Stimulated activated CD4-positive, alpha-beta T cell treated with anti-CD3 and anti-CD28 coated beads, Interleukin-1b, Interleukin-23, amount 100 ng/mL, for 24 hours (primary cell): ENCODE measurements at regions not wholly inside any gene's neighbourhood (a gene's known extent, or its start where the extent isn't known, plus 50 kb on each side); places are given as distances from the start of the nearest gene placed in this dataset.

Experiments used
- DNase-seq, 4 experiments: peaks; one replicate each; pipeline ENCODE4 v3.0.0-alpha.2; 2020; ENCODE audit warnings: low read depth in 4 of 4, low spot score in 1 of 4

DNA sequence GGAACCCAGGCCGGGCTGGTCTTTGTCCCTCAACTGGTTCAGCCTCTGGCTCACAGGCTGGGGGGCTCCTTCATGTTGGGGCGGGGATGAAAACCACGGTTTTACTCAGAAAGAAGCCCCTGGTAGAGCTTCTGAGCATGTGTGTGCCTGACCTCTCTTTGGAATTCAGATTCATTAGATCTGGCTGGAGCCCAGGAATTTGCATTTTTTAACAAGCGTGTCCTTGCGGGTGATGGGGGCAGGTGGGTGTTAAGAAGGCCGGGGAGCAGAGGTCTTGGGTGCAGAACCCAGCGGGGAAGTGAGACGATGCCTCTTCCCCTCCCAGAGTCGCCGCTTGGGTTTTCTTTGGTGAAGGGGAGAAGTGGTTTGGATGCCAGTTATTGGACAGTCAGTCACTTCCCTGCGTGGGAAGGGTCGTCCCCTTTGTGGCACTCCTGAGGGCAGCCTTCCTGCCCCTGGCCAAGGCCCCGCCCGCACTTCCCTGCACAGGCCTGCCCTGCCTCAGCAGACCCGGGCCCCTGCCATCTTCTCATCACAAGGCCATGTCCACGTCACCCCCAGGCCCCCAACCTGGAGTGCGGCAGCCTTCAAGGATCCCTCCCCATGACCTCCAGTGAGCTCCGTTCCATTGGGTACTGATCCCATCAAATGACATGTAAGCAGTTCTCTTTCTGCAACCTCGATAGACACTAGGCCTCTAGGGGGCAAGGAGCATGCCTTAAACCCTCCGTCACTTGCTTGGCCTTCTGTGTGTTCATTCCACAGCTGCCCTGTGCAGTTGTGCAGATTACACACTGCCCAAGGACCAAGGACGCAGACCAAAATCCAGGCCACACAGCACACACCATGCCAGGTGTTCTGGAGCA lies 177.7 kb upstream of the CIBAR2 start:
- DNase-seq = no peak

GRCh38 chr16:85290626-85291301 lies 178.5 kb upstream of the CIBAR2 start:
- no peak for DNase-seq

DNA sequence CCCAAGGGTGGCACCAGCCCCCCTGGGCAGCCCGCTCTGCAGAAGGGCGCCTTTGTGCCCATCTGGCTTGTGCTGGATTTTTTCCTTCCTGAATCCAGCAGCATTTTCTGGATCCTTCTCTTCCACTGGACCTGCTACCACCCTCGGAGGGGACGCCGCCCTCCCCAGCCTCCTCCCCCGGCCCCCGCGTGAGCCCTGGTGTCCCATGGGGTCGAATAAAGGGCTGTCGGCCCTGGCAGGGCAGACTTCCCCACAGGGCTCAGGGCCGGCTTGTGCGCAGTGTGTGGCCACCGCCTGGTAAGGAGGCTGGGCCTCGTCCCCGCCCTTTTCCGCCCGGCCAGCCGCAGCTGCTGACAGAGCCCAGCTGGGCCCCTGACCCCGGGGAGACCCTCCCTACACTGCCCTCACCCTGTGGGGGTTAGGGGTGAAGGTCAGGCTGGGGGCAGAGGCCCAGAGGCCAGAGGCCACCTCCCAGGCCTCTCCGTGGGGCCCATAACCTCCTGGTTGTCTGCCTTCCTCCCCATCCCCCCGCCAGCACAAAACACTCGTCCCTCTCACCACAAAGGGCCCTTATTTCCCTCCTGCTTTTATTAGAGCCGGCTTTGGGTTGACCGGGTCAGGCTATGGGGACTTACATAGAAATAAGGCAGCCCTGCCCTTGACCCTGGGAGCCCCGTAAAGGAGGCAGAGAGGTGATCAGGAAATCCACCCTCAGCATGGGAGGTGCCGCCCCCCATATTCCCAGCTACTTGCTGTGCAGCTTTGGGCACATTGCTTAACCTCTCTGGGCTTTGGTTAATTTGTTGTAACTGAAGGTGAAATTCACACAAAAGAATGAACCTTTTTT lies 179.3 kb upstream of the CIBAR2 start:
- DNase-seq = no peak

- DNase-seq = no peak
Measured at GRCh38 chr16:85293458-85293857, 181.2 kb upstream of the CIBAR2 start.

DNA sequence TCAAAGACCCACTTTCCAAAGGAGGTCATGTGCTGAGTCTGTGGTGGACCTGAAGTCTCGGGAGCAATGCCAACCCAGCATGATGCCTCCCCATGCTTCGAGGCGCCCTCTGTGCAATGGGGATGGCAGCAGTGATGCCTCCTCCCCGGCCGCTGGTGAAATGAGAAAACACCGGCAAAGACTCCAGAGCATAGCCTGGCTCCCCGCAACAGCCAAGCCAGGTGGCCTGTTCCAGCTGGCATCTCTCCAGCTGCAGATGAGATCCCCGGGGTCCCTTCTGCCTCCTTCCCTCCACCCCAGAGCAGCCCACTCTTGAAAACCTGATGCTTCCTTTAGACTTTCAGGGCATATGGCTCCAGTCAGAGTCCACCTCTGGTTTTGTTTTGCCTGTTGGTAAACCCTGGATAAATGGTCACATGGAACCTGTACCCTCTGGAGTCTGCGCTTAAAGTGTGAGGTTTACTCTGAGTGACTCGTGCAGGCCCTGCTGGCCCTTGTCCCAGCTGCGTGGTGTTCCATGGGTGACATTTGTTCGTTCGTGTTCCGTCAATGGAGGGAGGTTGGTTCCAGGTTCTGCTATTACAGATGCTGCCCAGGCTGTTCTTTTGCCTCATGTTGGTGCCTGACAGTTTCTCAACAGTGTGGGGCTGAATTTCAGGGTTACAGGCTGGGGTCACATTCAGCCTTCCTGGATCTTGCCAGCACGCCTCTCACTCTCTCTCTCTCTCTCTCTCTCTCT lies 181.8 kb upstream of the CIBAR2 start:
- DNase-seq = no peak

DNA sequence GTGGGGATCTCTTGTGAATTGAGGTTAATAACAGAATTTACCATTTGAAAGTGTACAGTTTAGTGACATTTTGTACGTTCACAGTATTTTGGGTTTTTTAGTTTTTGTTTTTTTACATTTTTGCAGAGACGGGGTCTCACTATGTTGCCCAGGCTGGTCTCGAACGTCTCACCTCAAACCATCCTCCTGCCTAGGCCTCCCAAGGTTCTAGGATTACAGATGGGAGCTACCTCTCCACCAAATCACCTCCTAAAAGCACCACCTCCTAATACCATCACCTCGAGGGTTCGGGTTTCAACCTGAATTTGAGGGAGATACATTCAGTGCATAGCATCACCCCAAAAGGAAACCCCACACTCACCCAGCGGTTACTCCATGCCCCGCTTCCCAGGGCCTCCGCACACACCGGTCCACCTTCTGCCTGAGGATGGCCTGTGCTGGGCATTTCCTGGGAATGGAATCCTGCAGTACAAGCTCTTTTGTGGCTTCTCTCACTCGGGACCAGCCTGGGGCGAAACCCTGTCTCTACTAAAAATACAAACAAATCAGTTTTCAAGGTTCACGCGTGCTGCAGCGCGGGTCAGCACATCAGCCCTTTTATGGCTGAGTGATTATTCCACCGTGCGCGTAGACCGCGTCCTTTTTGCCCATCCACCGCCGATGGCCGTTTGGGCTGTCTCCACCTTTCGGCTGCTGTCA lies 182.7 kb upstream of the CIBAR2 start:
- DNase-seq = no peak

DNA sequence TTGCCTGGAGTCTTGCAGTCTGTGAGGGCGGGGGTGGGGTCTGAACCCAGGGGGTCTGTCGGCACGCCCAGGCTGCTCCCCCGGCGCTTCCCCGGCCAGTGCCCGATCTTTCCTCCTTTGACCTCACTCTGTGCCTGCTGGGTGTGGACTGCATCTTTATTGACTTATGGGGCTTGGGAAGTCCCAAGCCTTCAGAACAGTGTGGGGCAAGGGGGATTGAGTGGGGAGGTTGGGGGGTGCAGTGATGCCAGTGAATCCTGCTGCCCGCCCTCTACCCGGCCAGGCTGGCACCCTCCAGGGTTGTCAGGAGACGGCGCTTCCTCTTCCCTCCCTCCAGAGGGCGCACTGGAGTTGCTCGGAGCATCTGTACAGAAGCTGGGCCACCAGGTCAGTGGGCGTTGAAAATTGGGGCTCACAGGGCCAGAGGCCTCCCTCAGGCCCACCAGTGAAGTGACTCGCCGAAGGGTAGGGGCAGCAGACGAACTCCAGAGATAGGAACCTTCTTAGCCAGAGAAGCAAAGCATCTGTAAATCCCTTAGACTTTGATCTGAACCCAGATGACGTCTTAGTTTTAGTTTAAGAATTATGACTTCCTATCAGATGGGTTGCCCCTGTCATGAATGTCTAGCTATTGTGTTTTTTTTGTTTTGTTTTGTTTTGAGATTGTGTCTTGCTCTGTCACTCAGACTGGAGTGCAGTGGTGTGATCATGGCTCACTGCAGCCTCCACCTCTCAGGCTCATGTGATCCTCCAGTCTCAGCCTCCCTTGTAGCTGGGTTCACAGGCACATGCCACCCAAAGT lies 184.8 kb upstream of the CIBAR2 start:
- DNase-seq = peak in 3 of 4 experiments; percentile 26 to 32 (median 32)

DNA sequence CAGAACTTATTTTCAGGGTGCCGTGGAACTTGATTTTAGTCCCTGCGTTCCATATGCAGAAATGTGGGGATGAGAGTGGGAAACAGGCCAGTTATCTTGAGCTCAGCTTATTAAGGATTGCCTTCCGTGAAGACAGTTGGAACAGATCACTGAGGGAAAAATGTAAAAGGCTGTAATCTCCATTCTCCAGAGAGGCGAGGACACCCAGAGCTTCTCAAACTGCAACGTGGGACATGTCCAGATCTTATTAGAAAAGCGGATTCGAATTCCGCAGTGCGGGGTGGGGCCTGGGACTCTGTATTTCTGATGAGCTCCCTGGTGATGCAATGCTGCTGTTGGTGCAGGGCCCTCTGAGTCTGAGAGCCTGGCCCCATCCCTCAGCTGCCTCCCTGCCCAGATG lies 185.6 kb upstream of the CIBAR2 start:
- DNase-seq = no peak

DNA sequence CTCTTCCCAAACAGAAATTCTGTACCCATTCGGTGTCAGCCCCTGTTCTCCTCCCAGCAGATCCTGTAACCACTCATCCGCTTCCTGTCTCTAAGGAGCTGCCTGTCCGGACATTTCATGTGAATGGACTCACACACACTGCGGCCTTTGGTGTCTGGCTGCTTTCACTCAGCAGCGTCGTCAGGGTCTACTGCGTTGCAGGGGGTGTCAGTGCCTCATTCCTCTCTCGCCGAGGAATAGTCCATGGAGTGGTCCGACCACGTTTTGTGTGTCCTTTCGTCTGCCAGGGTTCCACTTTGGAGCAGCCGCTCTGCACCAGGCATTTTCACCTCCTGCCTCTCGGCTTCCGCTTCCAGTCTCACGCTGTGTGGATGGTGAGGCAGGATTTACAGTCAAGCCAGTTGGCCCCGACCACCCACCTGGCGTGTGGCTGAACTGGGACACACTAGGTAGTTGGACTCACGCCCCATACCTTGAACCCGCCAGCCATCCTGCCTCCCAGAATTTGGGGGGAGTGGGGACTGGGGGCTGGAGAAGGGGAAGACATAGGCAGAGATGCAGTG lies 188.2 kb upstream of the CIBAR2 start:
- DNase-seq = no peak

- DNase-seq = no peak
Measured at GRCh38 chr16:85301231-85301630, 189.0 kb upstream of the CIBAR2 start.

GRCh38 chr16:85302018-85302847 lies 190.0 kb upstream of the CIBAR2 start:
- no peak for DNase-seq

- no peak for DNase-seq
Measured at GRCh38 chr16:85302848-85303353, 190.6 kb upstream of the CIBAR2 start.

DNA sequence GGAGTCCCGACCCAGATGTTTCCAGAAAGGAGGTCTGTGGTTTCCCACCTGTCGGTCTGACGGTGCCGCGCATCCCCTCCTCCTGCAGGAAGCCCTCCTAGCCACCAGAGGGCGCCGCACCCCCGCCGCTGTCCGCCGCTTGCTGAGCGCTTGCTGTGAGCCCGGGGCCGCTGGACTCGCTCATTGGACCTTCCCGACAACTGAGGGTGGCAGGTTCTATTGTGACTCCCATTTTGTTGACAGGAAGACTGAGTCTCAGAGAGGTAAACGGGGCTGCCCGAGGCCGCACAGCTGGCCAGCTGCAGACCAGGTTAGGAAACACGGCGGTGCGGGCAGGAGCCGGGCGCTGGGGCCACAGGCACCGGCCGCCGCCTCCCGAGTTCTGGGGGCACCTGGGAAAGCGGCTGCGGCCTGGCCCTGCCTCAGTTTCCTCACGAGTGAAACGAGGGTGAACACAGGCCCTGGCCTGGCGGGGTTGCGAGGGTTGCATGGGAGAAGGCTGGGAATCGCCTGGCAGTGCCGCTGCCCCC lies 191.1 kb upstream of the CIBAR2 start:
- DNase-seq = peak; percentile 48 to 72 (median 66)

GRCh38 chr16:85304337-85304736 lies 192.1 kb upstream of the CIBAR2 start:
- DNase-seq = no peak

DNA sequence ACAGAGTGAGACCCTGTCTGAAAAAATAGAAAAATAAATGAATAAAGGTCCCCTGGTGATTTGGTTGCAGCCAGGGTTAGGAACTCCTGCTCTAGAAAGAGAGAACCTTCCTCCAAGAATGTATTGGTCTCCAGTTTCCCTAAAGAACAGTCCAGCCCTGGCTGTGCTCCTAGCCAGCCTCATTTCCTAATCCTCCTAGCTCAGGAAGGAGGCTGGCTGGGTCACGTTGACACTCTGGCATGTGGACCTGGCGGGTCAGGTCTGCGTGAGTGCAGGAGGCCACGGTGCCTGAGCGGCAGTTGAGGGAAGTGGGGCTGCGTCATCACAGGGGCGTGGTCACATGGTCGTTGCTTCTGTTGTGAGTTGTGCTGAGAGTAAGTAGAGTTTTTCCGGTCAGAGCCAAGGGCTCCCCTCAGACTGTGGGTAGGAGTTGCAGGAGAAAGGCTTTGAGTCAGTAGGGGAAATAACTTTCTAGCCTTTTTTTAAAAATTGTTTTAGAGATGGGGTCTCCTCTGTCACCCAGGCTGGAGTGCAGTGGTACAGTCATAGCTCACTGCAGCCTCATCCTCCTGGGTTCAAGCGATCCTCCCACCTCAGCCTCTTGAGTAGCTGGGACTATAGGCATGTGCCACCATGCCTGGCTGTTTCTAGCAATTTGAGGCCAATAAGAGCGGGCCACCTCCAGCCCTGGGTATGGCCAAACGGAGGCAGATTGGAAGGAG lies 194.0 kb upstream of the CIBAR2 start:
- peak; percentile 56 to 78 (median 65) for DNase-seq

DNA sequence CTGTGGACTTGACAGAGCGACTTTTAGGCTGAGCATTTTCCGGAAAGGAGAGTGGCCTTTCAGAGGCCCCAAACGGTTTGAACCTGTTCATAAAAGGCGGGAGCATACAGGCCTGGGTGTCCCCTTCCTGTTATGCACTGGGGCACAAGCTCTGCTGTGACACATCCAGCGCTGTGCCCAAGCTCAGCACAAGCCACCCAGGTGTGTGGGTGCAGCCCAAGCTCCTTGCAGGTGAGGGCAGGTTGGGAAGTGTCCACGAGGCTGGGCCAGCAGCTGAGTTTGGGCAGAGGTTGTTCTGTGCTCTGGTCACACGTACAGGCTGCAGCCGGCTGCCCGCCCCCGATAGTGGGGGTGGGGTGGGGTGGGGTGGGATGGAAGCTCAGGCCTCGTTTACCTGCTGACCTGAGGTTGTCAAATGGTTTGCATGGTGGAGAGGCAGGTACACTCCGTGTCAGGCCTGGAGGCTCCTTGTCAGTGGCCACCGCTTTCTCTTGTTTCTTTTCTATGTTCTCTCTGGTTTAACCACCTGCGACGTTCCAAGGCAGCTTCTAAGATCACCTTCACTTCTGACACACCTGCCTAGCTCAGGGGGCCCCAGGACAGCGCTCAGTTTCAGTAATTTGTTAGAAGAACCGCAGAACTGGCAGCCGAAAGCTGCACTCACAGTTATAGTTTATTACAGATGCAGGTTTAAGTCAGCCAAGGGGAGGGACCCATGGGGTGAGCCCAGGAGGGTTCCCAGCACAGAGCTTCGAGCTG lies 194.7 kb upstream of the CIBAR2 start:
- DNase-seq = no peak
